MM.1S (cell line): ENCODE measurements at regions not wholly inside any gene's neighbourhood (a gene's known extent, or its start where the extent isn't known, plus 50 kb on each side); places are given as distances from the start of the nearest gene placed in this dataset.

Experiments
- DNase-seq: peaks from one replicate; pipeline ENCODE4 v3.0.0-alpha.2; 2015
- H2AFZ ChIP-seq: fragments of 300-600 bp; sonication (generic); 2 replicates; pipeline ENCODE4 v1.6.0; 2016; ENCODE audit warnings: antibody characterized with exemption, low read length
- H3F3A ChIP-seq: fragments of 300-600 bp; sonication (generic); 2 replicates; pipeline ENCODE4 v1.6.1; 2016; ENCODE audit warnings: mild to moderate bottlenecking, antibody characterized with exemption, low read length, moderate library complexity, mixed read lengths; ENCODE audit not compliant: insufficient read depth
- H3K27ac ChIP-seq: fragments of 300-600 bp; sonication (generic); 2 replicates; pipeline ENCODE4 v1.5.1; 2016; ENCODE audit warnings: mild to moderate bottlenecking, low read length
- H3K27me3 ChIP-seq: fragments of 300-600 bp; sonication (generic); replicated peaks from 2 replicates; pipeline ENCODE4 v1.6.0; 2016; ENCODE audit warnings: low read length; ENCODE audit not compliant: insufficient read depth
- H3K36me3 ChIP-seq: fragments of 300-600 bp; sonication (generic); replicated peaks from 2 replicates; pipeline ENCODE4 v1.6.1; 2016; ENCODE audit warnings: mild to moderate bottlenecking, low read length, mixed read lengths; ENCODE audit not compliant: insufficient read depth
- H3K4me1 ChIP-seq: fragments of 300-600 bp; sonication (generic); 2 replicates; pipeline ENCODE4 v1.6.1; 2016; ENCODE audit warnings: low read length, mixed read lengths
- H3K4me2 ChIP-seq: fragments of 300-600 bp; sonication (generic); 2 replicates; pipeline ENCODE4 v1.6.0; 2016; ENCODE audit warnings: low read depth, low read length
- H3K4me3 ChIP-seq: fragments of 300-600 bp; sonication (generic); 2 replicates; pipeline ENCODE4 v1.5.1; 2016; ENCODE audit warnings: low read length, mixed read lengths
- H3K79me2 ChIP-seq: fragments of 300-600 bp; sonication (generic); 2 replicates; pipeline ENCODE4 v1.6.1; 2016; ENCODE audit warnings: mixed run types, low read length, mixed read lengths
- H3K9ac ChIP-seq: fragments of 300-600 bp; sonication (generic); 2 replicates; pipeline ENCODE4 v1.6.1; 2016; ENCODE audit warnings: low read length, mixed read lengths
- H3K9me2 ChIP-seq: fragments of 300-600 bp; sonication (generic); replicated peaks from 2 replicates; pipeline ENCODE4 v1.6.1; 2016; ENCODE audit warnings: mild to moderate bottlenecking, low read length, mixed read lengths; ENCODE audit not compliant: insufficient read depth
- H3K9me3 ChIP-seq: fragments of 300-600 bp; sonication (generic); replicated peaks from 2 replicates; pipeline ENCODE4 v1.6.1; 2016; ENCODE audit warnings: mild to moderate bottlenecking, low read length, mixed read lengths; ENCODE audit not compliant: insufficient read depth
- H4K20me1 ChIP-seq: fragments of 300-600 bp; sonication (generic); 2 replicates; pipeline ENCODE4 v1.6.1; 2016; ENCODE audit warnings: mild to moderate bottlenecking, low read length, moderate library complexity, mixed read lengths; ENCODE audit not compliant: insufficient read depth
- EZH2 ChIP-seq: fragments of 300-600 bp; sonication (generic); optimal IDR thresholded peaks from 2 replicates; pipeline ENCODE3; 2017; ENCODE audit warnings: low read depth, mild to moderate bottlenecking, antibody characterized with exemption, low read length, mixed read lengths
- EZH2phosphoT487 ChIP-seq: fragments of 300-600 bp; sonication (generic); IDR thresholded peaks from 2 replicates; pipeline ENCODE4 v1.6.1; 2018; ENCODE audit warnings: antibody characterized with exemption, low read length
- TF ChIP-seq, protein P1 (sequence below): fragments of 300-600 bp; sonication (generic); IDR thresholded peaks from 2 replicates; pipeline ENCODE4 v1.5.1; 2016; ENCODE audit warnings: antibody characterized with exemption, low read length, mixed read lengths

- Histone ChIP-seq H4K20me1 (no peaks in the 10 kb centered on the region), H3K27me3 (no peaks in the 10 kb centered on the region), H3F3A (no peaks in the 10 kb centered on the region), H3K27ac (no peak overlapping the region), H3K36me3 (no peaks in the 10 kb centered on the region), H2AFZ (no peak overlapping the region), H3K79me2 (no peaks in the 10 kb centered on the region), H3K9me3 (no peaks in the 10 kb centered on the region), H3K4me1 (no peaks in the 10 kb centered on the region), H3K4me2 (no peak overlapping the region), H3K4me3 (no peak overlapping the region), H3K9me2 (no peaks in the 10 kb centered on the region), H3K9ac (no peak overlapping the region)
- TF ChIP-seq EZH2 (no peak), EZH2phosphoT487 (no peak)
- TF ChIP-seq, protein P1, sequence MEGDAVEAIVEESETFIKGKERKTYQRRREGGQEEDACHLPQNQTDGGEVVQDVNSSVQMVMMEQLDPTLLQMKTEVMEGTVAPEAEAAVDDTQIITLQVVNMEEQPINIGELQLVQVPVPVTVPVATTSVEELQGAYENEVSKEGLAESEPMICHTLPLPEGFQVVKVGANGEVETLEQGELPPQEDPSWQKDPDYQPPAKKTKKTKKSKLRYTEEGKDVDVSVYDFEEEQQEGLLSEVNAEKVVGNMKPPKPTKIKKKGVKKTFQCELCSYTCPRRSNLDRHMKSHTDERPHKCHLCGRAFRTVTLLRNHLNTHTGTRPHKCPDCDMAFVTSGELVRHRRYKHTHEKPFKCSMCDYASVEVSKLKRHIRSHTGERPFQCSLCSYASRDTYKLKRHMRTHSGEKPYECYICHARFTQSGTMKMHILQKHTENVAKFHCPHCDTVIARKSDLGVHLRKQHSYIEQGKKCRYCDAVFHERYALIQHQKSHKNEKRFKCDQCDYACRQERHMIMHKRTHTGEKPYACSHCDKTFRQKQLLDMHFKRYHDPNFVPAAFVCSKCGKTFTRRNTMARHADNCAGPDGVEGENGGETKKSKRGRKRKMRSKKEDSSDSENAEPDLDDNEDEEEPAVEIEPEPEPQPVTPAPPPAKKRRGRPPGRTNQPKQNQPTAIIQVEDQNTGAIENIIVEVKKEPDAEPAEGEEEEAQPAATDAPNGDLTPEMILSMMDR, result no peak
- DNase-seq, result no peak
These were observed 121.9 kb upstream of the ANK2 start for GRCh38 chr4:112927544-112927943.

GRCh38 chr4:112931001-112931400 lies 118.5 kb upstream of the ANK2 start:
- no peak overlapping the region for H3K4me2 ChIP-seq
- H3K9me3 ChIP-seq, result no peaks in the 10 kb centered on the region
- H3K27me3 ChIP-seq, result no peaks in the 10 kb centered on the region
- H3K9me2 ChIP-seq, result no peaks in the 10 kb centered on the region
- TF ChIP-seq, protein P1, result no peak
- TF ChIP-seq EZH2 (no peak), EZH2phosphoT487 (no peak)
- H3K9ac ChIP-seq, result no peak overlapping the region
- no peak for DNase-seq
- H2AFZ ChIP-seq, result no peak overlapping the region
- H3K36me3 ChIP-seq, result no peaks in the 10 kb centered on the region
- no peak overlapping the region for H3K27ac ChIP-seq
- H3K4me3 ChIP-seq, result no peak overlapping the region
- no peaks in the 10 kb centered on the region for H3K79me2 ChIP-seq
- no peaks in the 10 kb centered on the region for H3K4me1 ChIP-seq
- H3F3A ChIP-seq, result no peaks in the 10 kb centered on the region
- H4K20me1 ChIP-seq, result no peaks in the 10 kb centered on the region

GRCh38 chr4:112933790-112934189 lies 115.7 kb upstream of the ANK2 start:
- no peak for DNase-seq
- Histone ChIP-seq H3K9me2 (no peaks in the 10 kb centered on the region), H3K9ac (no peak overlapping the region), H3K9me3 (no peaks in the 10 kb centered on the region), H3K79me2 (no peaks in the 10 kb centered on the region), H3K36me3 (no peaks in the 10 kb centered on the region), H3K4me3 (no peak overlapping the region), H3K27me3 (no peaks in the 10 kb centered on the region), H3K27ac (no peak overlapping the region), H4K20me1 (no peaks in the 10 kb centered on the region), H3K4me1 (no peaks in the 10 kb centered on the region), H2AFZ (no peak overlapping the region), H3K4me2 (no peak overlapping the region), H3F3A (no peaks in the 10 kb centered on the region)
- TF ChIP-seq, protein P1, result no peak
- no peak for TF ChIP-seq EZH2phosphoT487
- no peak for TF ChIP-seq EZH2
